H9 (cell line): ENCODE measurements at regions not wholly inside any gene's neighbourhood (a gene's known extent, or its start where the extent isn't known, plus 50 kb on each side); places are given as distances from the start of the nearest gene placed in this dataset.
A peak's percentile ranks its signal among the peaks of the same experiment; 100 is the strongest.

Experiments used
- DNase-seq: peaks from one replicate; pipeline ENCODE4 v3.0.0-alpha.2; 2017
- H2AFZ ChIP-seq: one replicate; pipeline ENCODE4 v1.6.1; 2013; ENCODE audit warnings: mild to moderate bottlenecking, low read length, control low read depth, moderate library complexity
- H2AK5ac ChIP-seq: 2 replicates; pipeline ENCODE4 v1.6.1; 2013; ENCODE audit warnings: low read length, control low read depth, mixed read lengths; ENCODE audit not compliant: insufficient read length
- H2BK120ac ChIP-seq: one replicate; pipeline ENCODE4 v1.6.1; 2013; ENCODE audit warnings: low read depth, mild to moderate bottlenecking, low read length, control low read depth, inconsistent platforms; ENCODE audit not compliant: poor library complexity, severe bottlenecking
- H2BK12ac ChIP-seq: 2 replicates; pipeline ENCODE4 v1.6.1; 2013; ENCODE audit warnings: low read length, control low read depth, mixed read lengths, low read depth; ENCODE audit not compliant: insufficient read length
- H2BK15ac ChIP-seq: 2 replicates; pipeline ENCODE4 v1.6.1; 2013; ENCODE audit warnings: low read depth, low read length, control low read depth
- H2BK20ac ChIP-seq: one replicate; pipeline ENCODE4 v1.6.1; 2013; ENCODE audit warnings: low read depth, mild to moderate bottlenecking, low read length, control low read depth, inconsistent platforms; ENCODE audit not compliant: poor library complexity, severe bottlenecking
- H2BK5ac ChIP-seq: 2 replicates; pipeline ENCODE4 v1.6.1; 2013; ENCODE audit warnings: low read length, control low read depth, mixed read lengths; ENCODE audit not compliant: insufficient read length
- H3K14ac ChIP-seq: 2 replicates; pipeline ENCODE4 v1.6.1; 2013; ENCODE audit warnings: low read length, control low read depth; ENCODE audit not compliant: insufficient read depth
- H3K18ac ChIP-seq: 2 replicates; pipeline ENCODE4 v1.6.1; 2013; ENCODE audit warnings: low read depth, mild to moderate bottlenecking, mixed read lengths, low read length, control low read depth; ENCODE audit not compliant: insufficient read length
- H3K23ac ChIP-seq: 2 replicates; pipeline ENCODE4 v1.6.1; 2013; ENCODE audit warnings: low read length, control low read depth, mixed read lengths, low read depth; ENCODE audit not compliant: insufficient read length
- H3K23me2 ChIP-seq: 2 replicates; pipeline ENCODE4 v1.6.1; 2013; ENCODE audit warnings: low read depth, mild to moderate bottlenecking, mixed read lengths, low read length, control low read depth; ENCODE audit not compliant: insufficient read length, poor library complexity, severe bottlenecking
- H3K27ac ChIP-seq: 2 replicates; pipeline ENCODE4 v1.5.1; 2013; ENCODE audit warnings: low read length, control low read depth, mixed read lengths, low read depth; ENCODE audit not compliant: insufficient read length
- H3K27me3 ChIP-seq: 2 replicates; pipeline ENCODE4 v1.6.1; 2013; ENCODE audit warnings: low read length, control low read depth, inconsistent platforms; ENCODE audit not compliant: insufficient read depth
- H3K4ac ChIP-seq: 2 replicates; pipeline ENCODE4 v1.6.1; 2013; ENCODE audit warnings: low read depth, mild to moderate bottlenecking, control low read depth, inconsistent platforms, low read length, moderate library complexity
- H3K4me1 ChIP-seq: 2 replicates; pipeline ENCODE4 v1.6.1; 2013; ENCODE audit warnings: low read length, control low read depth, inconsistent platforms; ENCODE audit not compliant: insufficient read depth
- H3K4me2 ChIP-seq: 2 replicates; pipeline ENCODE4 v1.6.1; 2013; ENCODE audit warnings: low read length, control low read depth, mixed read lengths; ENCODE audit not compliant: insufficient read length, insufficient read depth
- H3K56ac ChIP-seq: 2 replicates; pipeline ENCODE4 v1.6.1; 2013; ENCODE audit warnings: low read depth, mild to moderate bottlenecking, mixed read lengths, low read length, control low read depth; ENCODE audit not compliant: insufficient read length
- H3K79me1 ChIP-seq: 2 replicates; pipeline ENCODE4 v1.6.1; 2013; ENCODE audit warnings: low read depth, mild to moderate bottlenecking, moderate library complexity, low read length, control low read depth, inconsistent platforms; ENCODE audit not compliant: insufficient read depth, poor library complexity, severe bottlenecking
- H3K79me2 ChIP-seq: 2 replicates; pipeline ENCODE4 v1.6.1; 2013; ENCODE audit warnings: low read length, control low read depth, inconsistent platforms; ENCODE audit not compliant: insufficient read depth
- H3K9ac ChIP-seq: 2 replicates; pipeline ENCODE4 v1.6.1; 2013; ENCODE audit warnings: low read length, control low read depth, mixed read lengths; ENCODE audit not compliant: insufficient read length; ENCODE audit errors: extremely low read depth
- H3K9me3 ChIP-seq: one replicate; pipeline ENCODE4 v1.6.1; 2013; ENCODE audit warnings: low read depth, low read length, inconsistent platforms; ENCODE audit not compliant: control insufficient read depth
- H3T11ph ChIP-seq: one replicate; pipeline ENCODE4 v1.6.1; 2013; ENCODE audit warnings: mild to moderate bottlenecking, low read length, control low read depth, inconsistent platforms
- H4K20me1 ChIP-seq: one replicate; pipeline ENCODE4 v1.6.1; 2013; ENCODE audit not compliant: control insufficient read depth, insufficient read length, insufficient read depth
- H4K5ac ChIP-seq: 2 replicates; pipeline ENCODE4 v1.6.1; 2013; ENCODE audit warnings: low read depth, mild to moderate bottlenecking, mixed read lengths, low read length, control low read depth; ENCODE audit not compliant: insufficient read length
- H4K8ac ChIP-seq: replicated peaks from 2 replicates; pipeline ENCODE4 v1.6.1; 2013; ENCODE audit warnings: low read length, control low read depth, mixed read lengths, low read depth; ENCODE audit not compliant: insufficient read length
- H4K91ac ChIP-seq: 2 replicates; pipeline ENCODE4 v1.6.1; 2013; ENCODE audit warnings: low read depth, mild to moderate bottlenecking, moderate library complexity, mixed read lengths, low read length, control low read depth; ENCODE audit not compliant: insufficient read length
- H3K27ac Mint-ChIP-seq, 3 experiments: 2 replicates in 2 of 3; 3 replicates in 1 of 3; pipeline ENCODE4 v1.8.0; 2020 to 2021; ENCODE audit warnings: mixed read lengths in 3 of 3, mild to moderate bottlenecking in 1 of 3, moderate library complexity in 1 of 3
- H3K27me3 Mint-ChIP-seq: 2 replicates; pipeline ENCODE4 v1.8.0; 2021; ENCODE audit warnings: low read depth, mild to moderate bottlenecking, moderate library complexity, mixed read lengths
- H3K36me3 Mint-ChIP-seq, 3 experiments: 2 replicates in 2 of 3; 3 replicates in 1 of 3; pipeline ENCODE4 v1.8.0; 2020 to 2021; ENCODE audit warnings: low read depth in 3 of 3, mixed read lengths in 3 of 3; ENCODE audit not compliant: insufficient read depth in 1 of 3
- H3K4me1 Mint-ChIP-seq, 2 experiments: 2 replicates each; pipeline ENCODE4 v1.8.0; 2020; ENCODE audit warnings: mixed read lengths in 2 of 2
- H3K4me3 Mint-ChIP-seq, 2 experiments: 2 replicates in 1 of 2; 3 replicates in 1 of 2; pipeline ENCODE4 v1.8.0; 2020 to 2021; ENCODE audit warnings: mild to moderate bottlenecking in 2 of 2, mixed read lengths in 2 of 2, moderate library complexity in 1 of 2
- H3K9me3 Mint-ChIP-seq, 2 experiments: 2 replicates in 1 of 2; 3 replicates in 1 of 2; pipeline ENCODE4 v1.8.0; 2020; ENCODE audit warnings: mild to moderate bottlenecking in 2 of 2, mixed read lengths in 2 of 2, moderate library complexity in 1 of 2
- WGBS: extraction: QIAGEN DNeasy Blood & Tissue Kit; methylation state at CpG from one replicate; pipeline ENCODE4 v1.1.7; 2013; ENCODE audit warnings: missing lambda C conversion rate, low lambda C conversion rate, mixed read lengths; ENCODE audit not compliant: insufficient read length; ENCODE audit errors: extremely low coverage; 5-methylcytosine and 5-hydroxymethylcytosine counted together
- TF ChIP-seq, protein P1 (sequence below): fragments of 200-600 bp; sonication (generic); conservative IDR thresholded peaks from 3 replicates; pipeline ENCODE4 v1.8.0; 2021; ENCODE audit warnings: antibody characterized with exemption, mild to moderate bottlenecking

DNA sequence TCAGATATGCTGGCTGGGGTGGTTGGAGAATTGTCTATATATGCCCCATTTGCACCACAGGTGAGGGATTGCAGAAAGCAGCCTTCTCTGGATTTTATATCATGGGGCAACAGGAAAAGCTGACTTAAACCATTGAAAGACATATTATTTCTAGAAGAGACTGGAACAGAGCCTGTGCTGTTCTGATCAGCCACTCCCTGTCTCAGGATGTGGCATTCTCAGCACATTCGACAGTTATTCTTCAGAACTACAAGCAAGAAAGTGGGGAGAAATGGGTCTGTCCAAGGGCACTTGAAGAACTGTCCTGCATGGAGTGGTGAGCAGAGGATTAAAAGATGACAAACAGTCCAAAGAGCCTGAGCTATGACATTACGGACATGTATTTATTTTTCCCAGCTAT is 67.8 kb upstream of the EPHA5 start:
- Histone ChIP-seq H3K56ac (no peak overlapping the region), H3K79me1 (no peaks in the 10 kb centered on the region), H3K4ac (no peak overlapping the region), H3K14ac (no peak overlapping the region), H2AK5ac (no peak overlapping the region), H3K27ac (no peak overlapping the region), H3K79me2 (no peaks in the 10 kb centered on the region), H4K91ac (no peak overlapping the region), H3K4me2 (no peak overlapping the region), H3K9me3 (no peaks in the 10 kb centered on the region), H2BK120ac (no peak overlapping the region), H2BK20ac (no peak overlapping the region), H3T11ph (no peak overlapping the region), H2BK5ac (no peak overlapping the region), H3K23ac (no peak overlapping the region), H3K9ac (no peak overlapping the region), H2AFZ (no peak overlapping the region), H3K18ac (no peak overlapping the region), H4K8ac (no peak overlapping the region), H4K20me1 (no peaks in the 10 kb centered on the region), H3K23me2 (no peaks in the 10 kb centered on the region), H3K27me3 (no peaks in the 10 kb centered on the region), H3K4me1 (no peaks in the 10 kb centered on the region), H2BK12ac (no peak overlapping the region), H2BK15ac (no peak overlapping the region), H4K5ac (no peak overlapping the region)
- H3K27ac Mint-ChIP-seq, result peak overlapping the region in 1 of 3 experiments; percentile 76; a peak in 2 of 7 replicates
- WGBS, result no CpG with 5 or more reads among the region's 2 CpGs
- H3K4me3 Mint-ChIP-seq, result no peak overlapping the region
- no peaks in the 10 kb centered on the region for H3K27me3 Mint-ChIP-seq
- H3K36me3 Mint-ChIP-seq, result no peaks in the 10 kb centered on the region
- no peaks in the 10 kb centered on the region for H3K9me3 Mint-ChIP-seq
- no peaks in the 10 kb centered on the region for H3K4me1 Mint-ChIP-seq
- TF ChIP-seq, protein P1, sequence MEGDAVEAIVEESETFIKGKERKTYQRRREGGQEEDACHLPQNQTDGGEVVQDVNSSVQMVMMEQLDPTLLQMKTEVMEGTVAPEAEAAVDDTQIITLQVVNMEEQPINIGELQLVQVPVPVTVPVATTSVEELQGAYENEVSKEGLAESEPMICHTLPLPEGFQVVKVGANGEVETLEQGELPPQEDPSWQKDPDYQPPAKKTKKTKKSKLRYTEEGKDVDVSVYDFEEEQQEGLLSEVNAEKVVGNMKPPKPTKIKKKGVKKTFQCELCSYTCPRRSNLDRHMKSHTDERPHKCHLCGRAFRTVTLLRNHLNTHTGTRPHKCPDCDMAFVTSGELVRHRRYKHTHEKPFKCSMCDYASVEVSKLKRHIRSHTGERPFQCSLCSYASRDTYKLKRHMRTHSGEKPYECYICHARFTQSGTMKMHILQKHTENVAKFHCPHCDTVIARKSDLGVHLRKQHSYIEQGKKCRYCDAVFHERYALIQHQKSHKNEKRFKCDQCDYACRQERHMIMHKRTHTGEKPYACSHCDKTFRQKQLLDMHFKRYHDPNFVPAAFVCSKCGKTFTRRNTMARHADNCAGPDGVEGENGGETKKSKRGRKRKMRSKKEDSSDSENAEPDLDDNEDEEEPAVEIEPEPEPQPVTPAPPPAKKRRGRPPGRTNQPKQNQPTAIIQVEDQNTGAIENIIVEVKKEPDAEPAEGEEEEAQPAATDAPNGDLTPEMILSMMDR, result no peak
- no peak for DNase-seq
